ENCODE measurements at regions not wholly inside any gene's neighbourhood (a gene's known extent, or its start where the extent isn't known, plus 50 kb on each side); places are given as distances from the start of the nearest gene placed in this dataset.

DNA sequence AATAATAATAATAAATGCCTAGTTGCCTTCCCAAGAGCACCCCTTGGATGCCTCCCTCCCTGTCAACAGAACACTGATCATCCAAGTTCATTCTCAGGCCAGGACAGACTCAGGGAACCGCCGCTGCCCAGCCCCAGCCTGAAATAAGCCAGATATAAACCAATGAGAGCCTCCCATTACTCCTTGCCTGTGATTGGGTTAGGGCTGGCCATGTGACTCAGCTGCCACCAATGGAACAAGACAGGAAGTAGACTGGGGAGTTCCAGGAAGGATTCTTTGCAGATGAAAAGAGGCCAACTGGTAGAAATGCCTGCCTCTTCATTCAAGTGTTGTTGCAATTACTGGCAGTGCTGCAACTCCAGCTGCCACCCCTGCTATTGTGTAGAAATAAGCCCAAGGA lies 146.4 kb upstream of the TIAM1 start:
- TF ChIP-seq POLR2AphosphoS5 (IDR thresholded peaks at IDR 0.05; ENCODE audit: low read depth, low read length) (no peak), POLR2A (IDR thresholded peaks at IDR 0.05; ENCODE audit: low read depth, low read length) (no peak), TAF1 (IDR thresholded peaks at IDR 0.05; ENCODE audit: borderline replicate concordance, low read depth, low read length) (no peak)
